Colonic mucosa (tissue), 4 donors: ENCODE measurements at regions not wholly inside any gene's neighbourhood (a gene's known extent, or its start where the extent isn't known, plus 50 kb on each side); places are given as distances from the start of the nearest gene placed in this dataset.

ENCODE experiments used
- DNase-seq: peaks from one replicate; pipeline ENCODE4 v3.0.0-alpha.2; 2020
- H3K27ac ChIP-seq: fragments of 200-600 bp; one replicate; pipeline ENCODE4 v1.8.0; 2021
- H3K27me3 ChIP-seq: fragments of 200-600 bp; one replicate; pipeline ENCODE4 v1.8.0; 2021
- H3K36me3 ChIP-seq: fragments of 200-600 bp; one replicate; pipeline ENCODE4 v1.8.0; 2021
- H3K4me1 ChIP-seq: fragments of 200-600 bp; one replicate; pipeline ENCODE4 v1.8.0; 2021; ENCODE audit warnings: mild to moderate bottlenecking
- H3K4me3 ChIP-seq: fragments of 200-600 bp; one replicate; pipeline ENCODE4 v1.8.0; 2021
- H3K9ac ChIP-seq, 2 donors: one replicate each; pipeline ENCODE4 v1.7.0; 2013; ENCODE audit warnings: control low read depth in 2 of 2, low read depth in 2 of 2, low read length in 2 of 2
- H3K9me3 ChIP-seq: fragments of 200-600 bp; one replicate; pipeline ENCODE4 v1.8.0; 2021
- CTCF ChIP-seq: fragments of 200-600 bp; IDR thresholded peaks from one replicate; pipeline ENCODE4 v1.8.0; 2022; ENCODE audit warnings: antibody characterized with exemption, mild to moderate bottlenecking
- intact Hi-C: fragments of 100-400 bp; cut with DNase I; formaldehyde crosslinking; loops from one replicate; pipeline ENCODE4 v1.14.1; 2022
- donor health status: healthy.
- donor health status: DM: no; HTN: no; CAD: no.
- donor health status: DM: no; HTN: no; CAD: no.

- Histone ChIP-seq H3K27me3 (no peaks in the 10 kb centered on the region), H3K27ac (no peak overlapping the region), H3K4me3 (no peak overlapping the region), H3K4me1 (no peaks in the 10 kb centered on the region), H3K9me3 (no peaks in the 10 kb centered on the region), H3K9ac (no peak overlapping the region), H3K36me3 (no peaks in the 10 kb centered on the region)
- no peak for TF ChIP-seq CTCF
- no peak for DNase-seq
- intact Hi-C loops: no loop called here
These were observed 101.6 kb downstream of the CHST1 start for GRCh38 chr11:45563810-45564209.

GRCh38 chr11:45563171-45563570 is 102.3 kb downstream of the CHST1 start:
- intact Hi-C loops: no loop called here
- TF ChIP-seq CTCF: no peak
- Histone ChIP-seq H3K9ac (no peak overlapping the region), H3K4me1 (no peaks in the 10 kb centered on the region), H3K4me3 (no peak overlapping the region), H3K36me3 (no peaks in the 10 kb centered on the region), H3K27me3 (no peaks in the 10 kb centered on the region), H3K27ac (no peak overlapping the region), H3K9me3 (no peaks in the 10 kb centered on the region)
- DNase-seq: no peak

- Histone ChIP-seq H3K27me3 (no peaks in the 10 kb centered on the region), H3K4me3 (no peak overlapping the region), H3K9me3 (no peaks in the 10 kb centered on the region), H3K4me1 (no peaks in the 10 kb centered on the region), H3K27ac (no peak overlapping the region), H3K9ac (no peak overlapping the region), H3K36me3 (no peaks in the 10 kb centered on the region)
- DNase-seq: no peak
- TF ChIP-seq CTCF: no peak
- intact Hi-C loops: no loop called here
These were observed 104.5 kb downstream of the CHST1 start for GRCh38 chr11:45560913-45561281.

GRCh38 chr11:45560155-45560912 is 105.1 kb downstream of the CHST1 start:
- Histone ChIP-seq H3K4me1 (no peaks in the 10 kb centered on the region), H3K36me3 (no peaks in the 10 kb centered on the region), H3K27ac (no peak overlapping the region), H3K27me3 (no peaks in the 10 kb centered on the region), H3K4me3 (no peak overlapping the region), H3K9me3 (no peaks in the 10 kb centered on the region), H3K9ac (no peak overlapping the region)
- no peak for DNase-seq
- no peak for TF ChIP-seq CTCF
- intact Hi-C loops: no loop called here

GRCh38 chr11:45556851-45557707 is 108.3 kb downstream of the CHST1 start:
- Histone ChIP-seq H3K27me3 (no peaks in the 10 kb centered on the region), H3K27ac (no peak overlapping the region), H3K4me3 (no peak overlapping the region), H3K4me1 (no peaks in the 10 kb centered on the region), H3K9me3 (no peaks in the 10 kb centered on the region), H3K36me3 (no peaks in the 10 kb centered on the region), H3K9ac (no peak overlapping the region)
- no peak for TF ChIP-seq CTCF
- DNase-seq: no peak
- intact Hi-C loops: no loop called here
